ENCODE measurements at regions not wholly inside any gene's neighbourhood (a gene's known extent, or its start where the extent isn't known, plus 50 kb on each side); places are given as distances from the start of the nearest gene placed in this dataset.

- ChIA-PET POLR2A (no interaction called here), CTCF (interaction anchor here (0.8 kb wide), 1 partner anchor 74 kb away, joined by 4 read pairs; no protein-coding TSS in a partner anchor)
- intact Hi-C loops (cut with micrococcal nuclease; ENCODE audit: unreplicated experiment) (no loop called here), in situ Hi-C loops (cut with HindIII; ENCODE audit: low pct_unique_long_range_greater_than_20kb, low sequenced_read_pairs) (no loop called here)
- DNase-seq (ENCODE audit: low read depth, low spot score) (no peak), ATAC-seq (no peak)
- Histone ChIP-seq H3K4me1 (ENCODE audit: control insufficient read depth, insufficient read depth, low read length) (no peaks in the 10 kb centered on the region), H3K27me3 (ENCODE audit: control insufficient read depth, insufficient read depth, low read length) (no peaks in the 10 kb centered on the region), H3K9me3 (ENCODE audit: control insufficient read depth, insufficient read depth, low read depth, low read length) (no peaks in the 10 kb centered on the region), H3K36me3 (ENCODE audit: control insufficient read depth, insufficient read depth, low read length) (no peaks in the 10 kb centered on the region), H3K27ac (ENCODE audit: low read length) (no peak overlapping the region), H3K4me3 (ENCODE audit: low read depth in 2 of 2, low read length in 2 of 2) (no peak overlapping the region)
- TF ChIP-seq CTCF (IDR thresholded peaks at IDR 0.05) (no peak), SIN3A (IDR thresholded peaks at IDR 0.05; ENCODE audit: borderline replicate concordance, insufficient read depth, low read depth, low read length) (no peak), POLR2AphosphoS5 (IDR thresholded peaks at IDR 0.05; ENCODE audit: low read depth, low read length) (no peak), TCF7L2 (IDR thresholded peaks at IDR 0.05; ENCODE audit: low read depth, low read length) (no peak), REST (IDR thresholded peaks at IDR 0.05; ENCODE audit: insufficient read depth in 1 of 2, low read depth in 2 of 2, low read length in 1 of 2) (no peak)
- no TSS peak for BruUV-seq (replicated peaks)
These were observed 368.6 kb upstream of the IRX2 start for GRCh38 chr5:3120028-3120427.

GRCh38 chr5:3119435-3119834, 368.0 kb upstream of the IRX2 start:
- no TSS peak for BruUV-seq (replicated peaks)
- Histone ChIP-seq H3K9me3 (ENCODE audit: control insufficient read depth, insufficient read depth, low read depth, low read length) (no peaks in the 10 kb centered on the region), H3K4me3 (ENCODE audit: low read depth in 2 of 2, low read length in 2 of 2) (no peak overlapping the region), H3K4me1 (ENCODE audit: control insufficient read depth, insufficient read depth, low read length) (no peaks in the 10 kb centered on the region), H3K36me3 (ENCODE audit: control insufficient read depth, insufficient read depth, low read length) (no peaks in the 10 kb centered on the region), H3K27ac (ENCODE audit: low read length) (no peak overlapping the region), H3K27me3 (ENCODE audit: control insufficient read depth, insufficient read depth, low read length) (no peaks in the 10 kb centered on the region)
- no peak for DNase-seq (ENCODE audit: low read depth, low spot score)
- POLR2A ChIA-PET, result no interaction called here
- in situ Hi-C loops (cut with HindIII; ENCODE audit: low pct_unique_long_range_greater_than_20kb, low sequenced_read_pairs) (no loop called here), intact Hi-C loops (cut with micrococcal nuclease; ENCODE audit: unreplicated experiment) (no loop called here)
- ATAC-seq, result no peak
- TF ChIP-seq CTCF (IDR thresholded peaks at IDR 0.05) (no peak), POLR2AphosphoS5 (IDR thresholded peaks at IDR 0.05; ENCODE audit: low read depth, low read length) (no peak), TCF7L2 (IDR thresholded peaks at IDR 0.05; ENCODE audit: low read depth, low read length) (no peak), SIN3A (IDR thresholded peaks at IDR 0.05; ENCODE audit: borderline replicate concordance, insufficient read depth, low read depth, low read length) (no peak), REST (IDR thresholded peaks at IDR 0.05; ENCODE audit: insufficient read depth in 1 of 2, low read depth in 2 of 2, low read length in 1 of 2) (no peak)
- CTCF ChIA-PET, result no interaction called here

Data from Panc1 (cell line).